Loucy (cell line): ENCODE measurements at regions not wholly inside any gene's neighbourhood (a gene's known extent, or its start where the extent isn't known, plus 50 kb on each side); places are given as distances from the start of the nearest gene placed in this dataset.

Experiments used
- H2AFZ ChIP-seq: fragments of 200-600 bp; sonication (generic); 2 replicates; pipeline ENCODE4 v1.6.0; 2016; ENCODE audit warnings: antibody characterized with exemption, mild to moderate bottlenecking, low read length, moderate library complexity
- H3F3A ChIP-seq: fragments of 200-600 bp; 2 replicates; pipeline ENCODE4 v1.6.0; 2016; ENCODE audit warnings: antibody characterized with exemption, low read depth, mild to moderate bottlenecking
- H3K27me3 ChIP-seq: fragments of 200-600 bp; sonication (generic); 2 replicates; pipeline ENCODE4 v1.6.1; 2014; ENCODE audit warnings: low read length, mild to moderate bottlenecking; ENCODE audit not compliant: insufficient read depth, poor library complexity, severe bottlenecking
- H3K36me3 ChIP-seq: fragments of 200-600 bp; sonication (generic); 2 replicates; pipeline ENCODE4 v1.6.1; 2016; ENCODE audit warnings: low read length; ENCODE audit not compliant: insufficient read depth
- H3K4me1 ChIP-seq: fragments of 200-600 bp; sonication (generic); 2 replicates; pipeline ENCODE4 v1.5.1; 2014; ENCODE audit warnings: low read length, mild to moderate bottlenecking; ENCODE audit not compliant: insufficient read depth, poor library complexity, severe bottlenecking
- H3K4me2 ChIP-seq: fragments of 200-600 bp; sonication (generic); 2 replicates; pipeline ENCODE4 v1.6.0; 2014; ENCODE audit warnings: antibody characterized with exemption, low read length, low read depth, mild to moderate bottlenecking; ENCODE audit not compliant: poor library complexity, severe bottlenecking
- H3K4me3 ChIP-seq: fragments of 200-600 bp; sonication (generic); 2 replicates; pipeline ENCODE4 v1.5.1; 2014; ENCODE audit warnings: low read length, mild to moderate bottlenecking, mixed read lengths; ENCODE audit not compliant: poor library complexity, severe bottlenecking
- H3K79me2 ChIP-seq: fragments of 200-600 bp; sonication (generic); 2 replicates; pipeline ENCODE4 v1.6.1; 2014; ENCODE audit warnings: low read length; ENCODE audit not compliant: insufficient read depth
- H3K9ac ChIP-seq: fragments of 200-600 bp; sonication (generic); 2 replicates; pipeline ENCODE4 v1.6.0; 2014; ENCODE audit warnings: mild to moderate bottlenecking, low read depth, low read length, moderate library complexity; ENCODE audit not compliant: poor library complexity, severe bottlenecking
- H3K9me2 ChIP-seq: fragments of 200-600 bp; sonication (generic); replicated peaks from 2 replicates; pipeline ENCODE4 v1.6.1; 2016; ENCODE audit warnings: low read depth, low read length, mixed read lengths
- H3K9me3 ChIP-seq: fragments of 200-600 bp; sonication (generic); 2 replicates; pipeline ENCODE4 v1.6.1; 2014; ENCODE audit warnings: mild to moderate bottlenecking, antibody characterized with exemption, low read length, low read depth; ENCODE audit not compliant: insufficient read depth
- H4K20me1 ChIP-seq: fragments of 200-600 bp; sonication (generic); 2 replicates; pipeline ENCODE4 v1.6.0; 2014; ENCODE audit warnings: antibody characterized with exemption, low read length, mild to moderate bottlenecking; ENCODE audit not compliant: insufficient read depth, poor library complexity, severe bottlenecking
- EZH2phosphoT487 ChIP-seq: fragments of 200-600 bp; IDR thresholded peaks from 2 replicates; pipeline ENCODE4 v1.6.1; 2018; ENCODE audit warnings: antibody characterized with exemption, mild to moderate bottlenecking, moderate library complexity, borderline replicate concordance
- TF ChIP-seq, protein P1 (sequence below): fragments of 200-600 bp; sonication (generic); conservative IDR thresholded peaks from 2 replicates; pipeline ENCODE4 v1.5.1; 2014; ENCODE audit warnings: mild to moderate bottlenecking, antibody characterized with exemption, low read length

DNA sequence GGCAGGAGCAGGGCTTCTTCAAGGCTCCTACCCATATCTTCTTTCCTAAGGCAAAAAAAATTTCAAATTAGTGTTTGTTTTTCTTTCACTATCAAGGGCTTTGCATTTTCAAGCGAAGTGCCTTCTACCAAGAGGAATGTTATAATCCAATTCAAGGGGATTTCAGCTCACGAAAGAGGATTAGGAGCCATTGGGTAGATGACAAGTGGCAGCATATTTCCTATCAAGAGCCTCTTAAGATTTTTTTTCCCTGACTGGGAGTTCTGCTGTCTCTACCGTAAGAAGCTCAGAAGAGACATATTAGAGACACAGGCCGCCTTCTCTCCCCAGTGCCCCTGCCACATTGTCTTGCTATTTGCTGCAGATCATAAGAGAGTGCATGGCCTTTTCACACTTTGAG is 55.9 kb upstream of the BMAL1 start:
- Histone ChIP-seq H3K4me3 (no peak overlapping the region), H3K79me2 (no peaks in the 10 kb centered on the region), H3K9ac (no peak overlapping the region), H4K20me1 (no peaks in the 10 kb centered on the region), H3K4me1 (no peaks in the 10 kb centered on the region), H3K4me2 (no peak overlapping the region), H3F3A (no peaks in the 10 kb centered on the region), H3K9me2 (no peaks in the 10 kb centered on the region), H2AFZ (no peak overlapping the region), H3K27me3 (no peaks in the 10 kb centered on the region), H3K36me3 (no peaks in the 10 kb centered on the region), H3K9me3 (no peaks in the 10 kb centered on the region)
- TF ChIP-seq EZH2phosphoT487, result no peak
- TF ChIP-seq, protein P1, sequence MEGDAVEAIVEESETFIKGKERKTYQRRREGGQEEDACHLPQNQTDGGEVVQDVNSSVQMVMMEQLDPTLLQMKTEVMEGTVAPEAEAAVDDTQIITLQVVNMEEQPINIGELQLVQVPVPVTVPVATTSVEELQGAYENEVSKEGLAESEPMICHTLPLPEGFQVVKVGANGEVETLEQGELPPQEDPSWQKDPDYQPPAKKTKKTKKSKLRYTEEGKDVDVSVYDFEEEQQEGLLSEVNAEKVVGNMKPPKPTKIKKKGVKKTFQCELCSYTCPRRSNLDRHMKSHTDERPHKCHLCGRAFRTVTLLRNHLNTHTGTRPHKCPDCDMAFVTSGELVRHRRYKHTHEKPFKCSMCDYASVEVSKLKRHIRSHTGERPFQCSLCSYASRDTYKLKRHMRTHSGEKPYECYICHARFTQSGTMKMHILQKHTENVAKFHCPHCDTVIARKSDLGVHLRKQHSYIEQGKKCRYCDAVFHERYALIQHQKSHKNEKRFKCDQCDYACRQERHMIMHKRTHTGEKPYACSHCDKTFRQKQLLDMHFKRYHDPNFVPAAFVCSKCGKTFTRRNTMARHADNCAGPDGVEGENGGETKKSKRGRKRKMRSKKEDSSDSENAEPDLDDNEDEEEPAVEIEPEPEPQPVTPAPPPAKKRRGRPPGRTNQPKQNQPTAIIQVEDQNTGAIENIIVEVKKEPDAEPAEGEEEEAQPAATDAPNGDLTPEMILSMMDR, result no peak

DNA sequence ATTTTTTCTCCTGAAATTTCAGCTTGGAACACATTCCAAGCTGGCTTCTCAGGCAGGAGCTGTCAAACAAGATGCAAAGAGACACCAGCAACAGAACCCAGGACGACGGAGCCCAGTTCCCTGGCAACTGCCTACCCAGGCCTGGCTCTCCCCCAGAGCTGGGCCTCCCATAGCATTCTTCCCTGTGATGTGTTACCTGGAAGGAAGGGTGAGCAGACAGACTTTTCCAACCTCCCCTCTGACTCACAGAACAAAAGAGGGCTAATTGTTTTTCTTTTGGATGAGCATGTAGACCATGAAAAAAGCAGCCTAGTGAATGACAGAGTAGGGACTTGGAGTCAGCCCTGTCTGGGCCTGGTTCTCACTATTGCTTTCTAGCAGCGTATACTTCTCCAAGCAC is 55.3 kb upstream of the BMAL1 start:
- Histone ChIP-seq H3K79me2 (no peaks in the 10 kb centered on the region), H3K9ac (no peak overlapping the region), H4K20me1 (no peaks in the 10 kb centered on the region), H3K9me2 (no peaks in the 10 kb centered on the region), H3K4me3 (no peak overlapping the region), H2AFZ (no peak overlapping the region), H3K4me2 (no peak overlapping the region), H3K4me1 (no peaks in the 10 kb centered on the region), H3K9me3 (no peaks in the 10 kb centered on the region), H3F3A (no peaks in the 10 kb centered on the region), H3K36me3 (no peaks in the 10 kb centered on the region), H3K27me3 (no peaks in the 10 kb centered on the region)
- TF ChIP-seq EZH2phosphoT487, result no peak
- TF ChIP-seq, protein P1, result no peak

DNA sequence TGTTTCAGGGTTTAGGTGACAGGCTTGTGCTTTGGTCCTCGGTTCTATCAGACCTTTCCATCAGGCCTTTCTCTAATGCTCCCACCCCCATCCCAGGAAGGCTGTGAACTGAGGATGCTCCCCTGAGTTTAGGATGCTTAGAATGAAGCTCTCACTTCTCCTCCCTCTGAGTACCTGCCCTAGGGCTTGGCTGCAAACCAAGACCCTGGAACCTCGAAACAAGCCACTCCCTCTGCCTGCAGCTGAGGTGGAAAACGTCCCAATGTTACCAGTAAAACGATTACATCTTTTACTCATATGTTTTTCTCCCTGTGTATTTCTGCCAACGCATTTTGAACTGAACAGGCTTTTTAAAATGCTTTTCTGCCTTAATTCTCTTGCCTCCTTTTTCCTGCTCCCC is 54.5 kb upstream of the BMAL1 start:
- Histone ChIP-seq H3K36me3 (no peaks in the 10 kb centered on the region), H3K9me3 (no peaks in the 10 kb centered on the region), H2AFZ (no peak overlapping the region), H3K9me2 (no peaks in the 10 kb centered on the region), H4K20me1 (no peaks in the 10 kb centered on the region), H3K79me2 (no peaks in the 10 kb centered on the region), H3K9ac (no peak overlapping the region), H3F3A (no peaks in the 10 kb centered on the region), H3K4me1 (no peaks in the 10 kb centered on the region), H3K4me2 (no peak overlapping the region), H3K4me3 (no peak overlapping the region), H3K27me3 (no peaks in the 10 kb centered on the region)
- no peak for TF ChIP-seq EZH2phosphoT487

DNA sequence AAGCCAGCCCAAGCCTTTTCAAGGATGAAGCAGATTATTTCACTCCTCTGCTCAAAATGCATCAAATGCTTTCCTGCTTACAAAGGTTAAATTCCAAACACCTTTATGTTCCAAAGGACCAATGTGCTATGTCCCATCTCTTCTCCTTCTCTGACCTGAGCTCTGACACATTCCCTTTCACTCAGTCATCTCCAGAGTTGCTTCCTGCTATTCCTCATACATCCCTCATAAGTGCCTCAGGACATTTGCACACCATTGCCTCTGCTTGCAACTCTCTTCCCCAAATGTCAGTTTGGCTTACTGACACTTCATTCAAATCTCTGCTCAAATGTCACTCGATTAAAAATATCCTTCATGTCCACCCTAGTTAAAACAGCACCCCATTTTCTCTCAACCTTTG is 53.3 kb upstream of the BMAL1 start:
- Histone ChIP-seq H3K9ac (no peak overlapping the region), H3K79me2 (no peaks in the 10 kb centered on the region)

More for the DNA sequence above, 53.3 kb upstream of the BMAL1 start:
- TF ChIP-seq, protein P1, result no peak
- no peak for TF ChIP-seq EZH2phosphoT487
- Histone ChIP-seq H3K9me3 (no peaks in the 10 kb centered on the region), H2AFZ (no peak overlapping the region), H3K9me2 (no peaks in the 10 kb centered on the region), H3K4me3 (no peak overlapping the region), H3K4me2 (no peak overlapping the region), H3K4me1 (no peaks in the 10 kb centered on the region), H3K36me3 (no peaks in the 10 kb centered on the region), H3K27me3 (no peaks in the 10 kb centered on the region), H4K20me1 (no peaks in the 10 kb centered on the region), H3F3A (no peaks in the 10 kb centered on the region)
